ENCODE measurements at regions not wholly inside any gene's neighbourhood (a gene's known extent, or its start where the extent isn't known, plus 50 kb on each side); places are given as distances from the start of the nearest gene placed in this dataset.
"Not testable (repeated sequence)": the region's sequence is repeated elsewhere in the genome, so short reads cannot be mapped to it uniquely, and the experiment has no call there.

- Mint-ChIP-seq H3K9me3 (peaks cover 4% of the 10 kb centered on the region), H3K27me3 (no peaks in the 10 kb centered on the region), H3K4me1 (peaks cover 3% of the 10 kb centered on the region), H3K27ac (no peak overlapping the region), H3K36me3 (no peaks in the 10 kb centered on the region), H3K4me3 (no peak overlapping the region)
- no peak for DNase-seq
- POLR2A ChIA-PET, result no interaction called here
- ATAC-seq (ENCODE audit: low read depth), result no peak
Observed at GRCh38 chr2:187055463-187055862, 206.5 kb upstream of the ZSWIM2 start.

DNA sequence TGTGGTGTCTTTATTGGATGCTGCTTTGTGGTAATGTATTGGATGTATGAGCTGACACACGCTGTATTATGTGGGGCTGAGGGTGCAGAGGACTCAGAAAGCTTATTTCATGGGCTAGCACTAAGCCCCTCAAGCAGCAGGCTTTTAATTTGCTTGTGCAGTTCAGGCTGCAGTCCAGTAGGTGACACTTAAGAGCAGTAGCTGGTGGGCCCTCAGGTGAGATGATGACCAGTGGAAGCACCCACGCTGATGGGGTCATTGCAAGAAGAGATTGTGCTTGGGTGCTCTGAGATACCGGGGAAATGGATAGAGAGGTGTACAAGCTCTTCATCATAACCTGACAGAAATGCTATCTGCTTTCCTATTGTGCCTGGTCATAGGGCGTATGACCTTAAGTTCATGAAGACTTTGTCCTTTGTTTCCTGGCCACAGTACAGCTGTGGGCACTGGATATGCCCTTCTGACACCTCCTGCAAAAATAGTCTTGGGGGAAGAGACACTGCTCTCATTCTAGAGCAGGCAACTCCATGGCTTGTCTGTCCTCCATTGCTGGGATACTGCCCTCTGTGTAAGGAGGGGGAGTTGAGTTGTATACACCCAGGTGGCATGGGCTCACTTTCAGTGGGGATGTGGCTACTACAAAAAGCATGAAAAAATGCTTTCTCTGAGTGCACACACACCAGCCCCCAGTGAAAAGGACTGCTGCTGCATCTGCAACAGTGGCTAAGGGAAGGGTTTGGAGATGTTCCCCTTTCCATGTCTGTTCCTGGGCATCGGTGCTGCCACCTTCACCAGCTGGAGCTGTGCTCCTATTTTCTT, 205.7 kb upstream of the ZSWIM2 start:
- Mint-ChIP-seq H3K9me3 (peaks cover 4% of the 10 kb centered on the region), H3K27me3 (no peaks in the 10 kb centered on the region), H3K27ac (no peak overlapping the region), H3K4me3 (no peak overlapping the region), H3K4me1 (peaks cover 3% of the 10 kb centered on the region), H3K36me3 (no peaks in the 10 kb centered on the region)
- no peak for DNase-seq
- no peak for ATAC-seq (ENCODE audit: low read depth)
- POLR2A ChIA-PET, result no interaction called here

- no peak for ATAC-seq (ENCODE audit: low read depth)
- POLR2A ChIA-PET, result no interaction called here
- peaks cover 4% of the 10 kb centered on the region for H3K9me3 Mint-ChIP-seq
- H3K4me1 Mint-ChIP-seq, result peaks cover 3% of the 10 kb centered on the region
- H3K27me3 Mint-ChIP-seq, result no peaks in the 10 kb centered on the region
- DNase-seq, result no peak
- no peak overlapping the region for H3K27ac Mint-ChIP-seq
- H3K36me3 Mint-ChIP-seq, result no peaks in the 10 kb centered on the region
- no peak overlapping the region for H3K4me3 Mint-ChIP-seq
Observed at GRCh38 chr2:187051350-187051749, 202.4 kb upstream of the ZSWIM2 start.

DNA sequence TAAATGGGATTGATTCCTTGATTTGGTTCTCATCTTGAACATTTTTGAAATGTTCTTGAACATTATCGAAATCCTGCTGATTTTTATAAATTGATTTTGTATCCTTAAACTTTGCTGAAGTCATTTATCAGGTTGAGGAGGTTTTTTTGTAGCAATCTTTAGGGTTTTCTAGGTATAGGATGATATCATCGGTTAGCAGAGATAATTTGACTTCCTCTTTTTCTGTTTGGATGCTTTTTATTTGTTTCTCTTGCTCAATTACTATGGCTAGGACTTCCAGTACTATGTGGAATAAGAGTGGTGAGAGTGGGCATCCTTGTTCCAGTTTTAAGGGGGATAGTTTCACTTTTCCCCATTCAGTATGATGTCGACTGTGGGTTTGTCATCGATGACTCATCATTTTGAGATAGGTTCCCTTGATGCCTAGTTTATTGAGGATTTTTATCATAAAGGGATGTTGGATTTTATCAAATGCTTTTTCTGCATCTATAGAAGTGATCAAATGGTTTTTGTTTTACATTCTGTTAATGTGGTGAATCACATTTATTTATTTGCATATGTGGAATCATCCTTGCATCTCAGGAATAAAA, 201.5 kb upstream of the ZSWIM2 start:
- H3K27ac Mint-ChIP-seq, result no peak overlapping the region
- H3K9me3 Mint-ChIP-seq, result peaks cover 4% of the 10 kb centered on the region
- POLR2A ChIA-PET, result no interaction called here
- H3K36me3 Mint-ChIP-seq, result no peaks in the 10 kb centered on the region
- peaks cover 3% of the 10 kb centered on the region for H3K4me1 Mint-ChIP-seq
- H3K4me3 Mint-ChIP-seq, result no peak overlapping the region
- DNase-seq (no peak), ATAC-seq (ENCODE audit: low read depth) (no peak)
- H3K27me3 Mint-ChIP-seq, result no peaks in the 10 kb centered on the region

GRCh38 chr2:187037310-187037709, 188.3 kb upstream of the ZSWIM2 start:
- Mint-ChIP-seq H3K36me3 (no peaks in the 10 kb centered on the region), H3K4me3 (no peak overlapping the region), H3K9me3 (no peaks in the 10 kb centered on the region), H3K27ac (no peak overlapping the region), H3K27me3 (no peaks in the 10 kb centered on the region), H3K4me1 (no peaks in the 10 kb centered on the region)
- DNase-seq, result no peak
- no peak for ATAC-seq (ENCODE audit: low read depth)
- POLR2A ChIA-PET, result no interaction called here

DNA sequence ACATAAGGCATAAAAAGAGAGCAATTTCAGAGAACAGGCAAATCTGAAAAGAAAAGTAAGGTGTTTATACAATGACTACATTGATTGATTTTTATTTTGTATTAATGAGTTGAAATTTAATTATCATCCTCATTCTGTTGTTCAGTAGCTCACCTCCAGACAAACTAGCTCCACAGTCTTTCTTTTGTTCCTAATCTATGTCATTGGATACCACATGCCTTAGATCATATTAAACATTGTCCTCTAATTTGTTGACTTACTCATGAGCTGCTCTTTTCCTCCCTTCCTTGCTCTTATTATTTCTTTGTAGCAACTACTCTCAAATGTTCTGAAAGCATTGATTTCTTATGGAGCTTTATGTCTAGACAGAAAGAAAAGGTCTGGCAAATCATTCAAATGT, 185.5 kb upstream of the ZSWIM2 start:
- no peaks in the 10 kb centered on the region for H3K36me3 Mint-ChIP-seq
- no peak overlapping the region for H3K4me3 Mint-ChIP-seq
- no peak for ATAC-seq (ENCODE audit: low read depth)
- no peaks in the 10 kb centered on the region for H3K4me1 Mint-ChIP-seq
- DNase-seq, result no peak
- POLR2A ChIA-PET, result no interaction called here
- no peaks in the 10 kb centered on the region for H3K27me3 Mint-ChIP-seq
- H3K27ac Mint-ChIP-seq, result no peak overlapping the region
- H3K9me3 Mint-ChIP-seq, result no peaks in the 10 kb centered on the region

- H3K9me3 Mint-ChIP-seq, result peaks cover 8% of the 10 kb centered on the region
- no peaks in the 10 kb centered on the region for H3K27me3 Mint-ChIP-seq
- no peak for ATAC-seq (ENCODE audit: low read depth)
Observed at GRCh38 chr2:187024739-187025138, 175.8 kb upstream of the ZSWIM2 start.

GRCh38 chr2:187023996-187024395, 175.0 kb upstream of the ZSWIM2 start:
- DNase-seq; ATAC-seq (ENCODE audit: low read depth); H3K9me3 Mint-ChIP-seq; POLR2A ChIA-PET; H3K27me3 Mint-ChIP-seq; H3K27ac Mint-ChIP-seq; H3K4me3 Mint-ChIP-seq; H3K4me1 Mint-ChIP-seq; H3K36me3 Mint-ChIP-seq: not testable (repeated sequence)

More at GRCh38 chr2:187024739-187025138, 175.8 kb upstream of the ZSWIM2 start:
- Mint-ChIP-seq H3K36me3 (no peaks in the 10 kb centered on the region), H3K27ac (no peak overlapping the region), H3K4me3 (no peak overlapping the region), H3K4me1 (no peaks in the 10 kb centered on the region)
- no peak for DNase-seq
- POLR2A ChIA-PET, result no interaction called here

- Mint-ChIP-seq H3K4me3 (no peak overlapping the region), H3K9me3 (no peaks in the 10 kb centered on the region), H3K27ac (no peak overlapping the region), H3K4me1 (no peaks in the 10 kb centered on the region), H3K36me3 (no peaks in the 10 kb centered on the region), H3K27me3 (no peaks in the 10 kb centered on the region)
- POLR2A ChIA-PET, result no interaction called here
- DNase-seq (no peak), ATAC-seq (ENCODE audit: low read depth) (no peak)
Observed at GRCh38 chr2:187017438-187017837, 168.5 kb upstream of the ZSWIM2 start.

GRCh38 chr2:187013058-187013457, 164.1 kb upstream of the ZSWIM2 start:
- Mint-ChIP-seq H3K4me1 (no peaks in the 10 kb centered on the region), H3K36me3 (no peaks in the 10 kb centered on the region), H3K27ac (no peak overlapping the region), H3K27me3 (no peaks in the 10 kb centered on the region), H3K4me3 (no peak overlapping the region), H3K9me3 (no peaks in the 10 kb centered on the region)
- ATAC-seq (ENCODE audit: low read depth) (no peak), DNase-seq (no peak)
- POLR2A ChIA-PET, result no interaction called here

- POLR2A ChIA-PET, result no interaction called here
- Mint-ChIP-seq H3K36me3 (no peaks in the 10 kb centered on the region), H3K27ac (no peak overlapping the region), H3K4me3 (no peak overlapping the region), H3K4me1 (no peaks in the 10 kb centered on the region), H3K9me3 (no peaks in the 10 kb centered on the region), H3K27me3 (no peaks in the 10 kb centered on the region)
- ATAC-seq (ENCODE audit: low read depth) (no peak), DNase-seq (no peak)
Observed at GRCh38 chr2:187011206-187011832, 162.3 kb upstream of the ZSWIM2 start.

- DNase-seq (no peak), ATAC-seq (ENCODE audit: low read depth) (no peak)
- H3K27ac Mint-ChIP-seq, result no peak overlapping the region
- H3K27me3 Mint-ChIP-seq, result no peaks in the 10 kb centered on the region
- POLR2A ChIA-PET, result no interaction called here
- no peaks in the 10 kb centered on the region for H3K36me3 Mint-ChIP-seq
- no peaks in the 10 kb centered on the region for H3K9me3 Mint-ChIP-seq
- no peak overlapping the region for H3K4me3 Mint-ChIP-seq
- no peaks in the 10 kb centered on the region for H3K4me1 Mint-ChIP-seq
Observed at GRCh38 chr2:187009483-187010239, 160.7 kb upstream of the ZSWIM2 start.

- Mint-ChIP-seq H3K27ac (no peak overlapping the region), H3K4me3 (no peak overlapping the region), H3K9me3 (no peaks in the 10 kb centered on the region), H3K4me1 (no peaks in the 10 kb centered on the region), H3K27me3 (no peaks in the 10 kb centered on the region), H3K36me3 (no peaks in the 10 kb centered on the region)
- ATAC-seq (ENCODE audit: low read depth), result no peak
- POLR2A ChIA-PET, result no interaction called here
- no peak for DNase-seq
Observed at GRCh38 chr2:187008111-187008510, 159.1 kb upstream of the ZSWIM2 start.

Measured in activated naive CD8-positive, alpha-beta T cell treated with anti-CD3 and anti-CD28 coated beads, Interleukin-2, amount 10 ng/mL, durations not matched to agents 7 days and 5 days (primary cell).